Thyroid gland (tissue), 4 donors: ENCODE measurements at regions not wholly inside any gene's neighbourhood (a gene's known extent, or its start where the extent isn't known, plus 50 kb on each side); places are given as distances from the start of the nearest gene placed in this dataset.

Experiments used
- POLR2A ChIP-seq, 2 donors: fragments of 450-650 bp; IDR thresholded peaks; one replicate each; pipeline ENCODE4 v1.6.1; 2017; ENCODE audit warnings: antibody characterized with exemption in 2 of 2, mild to moderate bottlenecking in 2 of 2, moderate library complexity in 1 of 2
- TF ChIP-seq, protein P1 (sequence below), 6 experiments: fragments of 200-600 bp in 3 of 6; fragments of 450-650 bp in 3 of 6; sonication (generic) in 3 of 6; IDR thresholded peaks; one replicate each; pipeline ENCODE4 v1.5.1; 2016 to 2019; ENCODE audit warnings: antibody characterized with exemption in 6 of 6, mild to moderate bottlenecking in 2 of 6, inconsistent platforms in 1 of 6, moderate library complexity in 1 of 6

DNA sequence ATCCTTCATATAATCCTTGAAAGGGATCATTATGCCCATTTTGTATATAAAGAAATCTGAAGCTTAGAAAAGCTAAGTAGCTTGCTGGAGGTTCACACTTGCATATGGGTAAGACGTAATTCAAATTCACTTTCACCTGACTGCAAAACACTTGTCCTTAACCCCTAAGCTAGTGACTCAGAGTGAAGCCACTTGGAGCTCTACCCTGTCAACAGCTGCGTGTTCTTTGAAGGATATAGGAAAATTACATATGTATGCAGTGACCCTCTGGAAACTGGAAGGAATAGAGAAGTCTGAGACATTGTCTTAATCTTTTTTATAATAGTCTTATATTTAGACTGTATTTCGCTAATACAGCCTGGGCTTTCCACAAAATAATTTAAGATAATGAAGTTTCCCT is 80.0 kb upstream of the STK32A start:
- TF ChIP-seq, protein P1, sequence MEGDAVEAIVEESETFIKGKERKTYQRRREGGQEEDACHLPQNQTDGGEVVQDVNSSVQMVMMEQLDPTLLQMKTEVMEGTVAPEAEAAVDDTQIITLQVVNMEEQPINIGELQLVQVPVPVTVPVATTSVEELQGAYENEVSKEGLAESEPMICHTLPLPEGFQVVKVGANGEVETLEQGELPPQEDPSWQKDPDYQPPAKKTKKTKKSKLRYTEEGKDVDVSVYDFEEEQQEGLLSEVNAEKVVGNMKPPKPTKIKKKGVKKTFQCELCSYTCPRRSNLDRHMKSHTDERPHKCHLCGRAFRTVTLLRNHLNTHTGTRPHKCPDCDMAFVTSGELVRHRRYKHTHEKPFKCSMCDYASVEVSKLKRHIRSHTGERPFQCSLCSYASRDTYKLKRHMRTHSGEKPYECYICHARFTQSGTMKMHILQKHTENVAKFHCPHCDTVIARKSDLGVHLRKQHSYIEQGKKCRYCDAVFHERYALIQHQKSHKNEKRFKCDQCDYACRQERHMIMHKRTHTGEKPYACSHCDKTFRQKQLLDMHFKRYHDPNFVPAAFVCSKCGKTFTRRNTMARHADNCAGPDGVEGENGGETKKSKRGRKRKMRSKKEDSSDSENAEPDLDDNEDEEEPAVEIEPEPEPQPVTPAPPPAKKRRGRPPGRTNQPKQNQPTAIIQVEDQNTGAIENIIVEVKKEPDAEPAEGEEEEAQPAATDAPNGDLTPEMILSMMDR (IDR thresholded peaks at IDR 0.05), result no peak
- TF ChIP-seq POLR2A (IDR thresholded peaks at IDR 0.05), result no peak
